CD14-positive monocyte (primary cell): ENCODE measurements at regions not wholly inside any gene's neighbourhood (a gene's known extent, or its start where the extent isn't known, plus 50 kb on each side); places are given as distances from the start of the nearest gene placed in this dataset.

Source experiments
- DNase-seq, 3 donors: peaks; one replicate each; pipeline ENCODE4 v3.0.0-alpha.2; 2011 to 2022
- H2AFZ ChIP-seq: 2 replicates; pipeline ENCODE4 v1.6.0; 2012; ENCODE audit warnings: mild to moderate bottlenecking, low read depth, low read length, inconsistent platforms; ENCODE audit not compliant: insufficient read depth, poor library complexity, severe bottlenecking
- H3K27ac ChIP-seq, 2 donors: 1 replicate in 1 of 2; 2 replicates in 1 of 2; pipeline ENCODE4 v1.5.1; 2012 to 2013; ENCODE audit warnings: low read length in 2 of 2, control low read depth in 1 of 2, inconsistent platforms in 1 of 2, low read depth in 1 of 2, mild to moderate bottlenecking in 1 of 2
- H3K27me3 ChIP-seq, 2 donors: one replicate each; pipeline versions ENCODE4 v1.6.0 to v1.6.1; 2011 to 2013; ENCODE audit warnings: low read length in 2 of 2; ENCODE audit not compliant: control insufficient read depth in 2 of 2, insufficient read depth in 2 of 2
- H3K36me3 ChIP-seq, 2 donors: replicated peaks in 1 of 2; 1 replicate in 1 of 2; 2 replicates in 1 of 2; pipeline versions ENCODE4 v1.5.1 to v1.6.1; 2012 to 2013; ENCODE audit warnings: low read length in 2 of 2, control low read depth in 1 of 2, inconsistent platforms in 1 of 2, mild to moderate bottlenecking in 1 of 2; ENCODE audit not compliant: insufficient read depth in 2 of 2, control insufficient read depth in 1 of 2
- H3K4me1 ChIP-seq, 2 donors: 1 replicate in 1 of 2; 2 replicates in 1 of 2; pipeline versions ENCODE4 v1.5.1 to v1.6.1; 2012 to 2013; ENCODE audit warnings: low read length in 2 of 2, control low read depth in 1 of 2, inconsistent platforms in 1 of 2, mild to moderate bottlenecking in 1 of 2, moderate library complexity in 1 of 2; ENCODE audit not compliant: insufficient read depth in 2 of 2, control insufficient read depth in 1 of 2
- H3K4me2 ChIP-seq: replicated peaks from 2 replicates; pipeline ENCODE3; 2012; ENCODE audit warnings: low read length, moderate library complexity, mild to moderate bottlenecking; ENCODE audit not compliant: poor library complexity, severe bottlenecking; ENCODE audit errors: extremely low read depth
- H3K4me3 ChIP-seq, 3 experiments: fragments of 200-600 bp in 1 of 3; sonication (generic) in 1 of 3; replicated peaks in 1 of 3; 1 replicate in 2 of 3; 2 replicates in 1 of 3; pipeline ENCODE4 v1.5.1; 2011 to 2013; ENCODE audit warnings: low read length in 3 of 3, mild to moderate bottlenecking in 3 of 3, control low read depth in 2 of 3, low read depth in 2 of 3, inconsistent platforms in 1 of 3, moderate library complexity in 1 of 3
- H3K79me2 ChIP-seq: 2 replicates; pipeline ENCODE4 v1.6.0; 2012; ENCODE audit warnings: mild to moderate bottlenecking, control low read depth, inconsistent platforms, low read length, moderate library complexity; ENCODE audit not compliant: insufficient read depth
- H3K9ac ChIP-seq: 2 replicates; pipeline ENCODE4 v1.6.0; 2017; ENCODE audit warnings: low read length, mild to moderate bottlenecking; ENCODE audit not compliant: insufficient read depth, poor library complexity, severe bottlenecking
- H3K9me3 ChIP-seq, 2 donors: replicated peaks in 1 of 2; 1 replicate in 1 of 2; 2 replicates in 1 of 2; pipeline versions ENCODE4 v1.5.1 to v1.6.1; 2012 to 2013; ENCODE audit warnings: low read length in 2 of 2, control low read depth in 1 of 2; ENCODE audit not compliant: control insufficient read depth in 1 of 2, insufficient read depth in 1 of 2
- H4K20me1 ChIP-seq: 2 replicates; pipeline ENCODE4 v1.6.0; 2012; ENCODE audit warnings: mild to moderate bottlenecking, low read length, control low read depth, moderate library complexity; ENCODE audit not compliant: insufficient read depth
- H3K27ac Mint-ChIP-seq, 7 donors: one replicate each; pipeline ENCODE4 v1.8.0; 2020; ENCODE audit warnings: mild to moderate bottlenecking in 7 of 7, mixed read lengths in 7 of 7, moderate library complexity in 6 of 7, inconsistent platforms in 2 of 7
- H3K27me3 Mint-ChIP-seq, 3 donors: one replicate each; pipeline ENCODE4 v1.8.0; 2021 to 2022; ENCODE audit warnings: low read depth in 3 of 3, mild to moderate bottlenecking in 3 of 3, mixed read lengths in 3 of 3, moderate library complexity in 3 of 3, inconsistent platforms in 1 of 3
- H3K36me3 Mint-ChIP-seq, 2 donors: one replicate each; pipeline ENCODE4 v1.8.0; 2020; ENCODE audit warnings: mixed read lengths in 2 of 2, inconsistent platforms in 1 of 2, mild to moderate bottlenecking in 1 of 2
- H3K4me1 Mint-ChIP-seq: one replicate; pipeline ENCODE4 v1.8.0; 2020; ENCODE audit warnings: mild to moderate bottlenecking, mixed read lengths
- H3K4me3 Mint-ChIP-seq, 2 donors: one replicate each; pipeline ENCODE4 v1.8.0; 2020; ENCODE audit warnings: mild to moderate bottlenecking in 2 of 2, mixed read lengths in 2 of 2, moderate library complexity in 1 of 2
- H3K9me3 Mint-ChIP-seq, 7 donors: one replicate each; pipeline ENCODE4 v1.8.0; 2020 to 2022; ENCODE audit warnings: mixed read lengths in 7 of 7, mild to moderate bottlenecking in 6 of 7, moderate library complexity in 6 of 7, inconsistent platforms in 2 of 7
- WGBS: methylation state at CpG from one replicate; pipeline ENCODE4 v1.1.5; 2013; ENCODE audit warnings: missing lambda C conversion rate; ENCODE audit not compliant: insufficient coverage; 5-methylcytosine and 5-hydroxymethylcytosine counted together
- intact Hi-C, 2 donors: fragments of 100-400 bp; cut with micrococcal nuclease; formaldehyde crosslinking; loops; one replicate each; pipeline versions ENCODE4 v1.15.0 to v1.15.1; 2023
- TF ChIP-seq, protein P1 (sequence below): fragments of 200-600 bp; IDR thresholded peaks from one replicate; pipeline ENCODE4 v1.8.0; 2022; ENCODE audit warnings: antibody characterized with exemption, mild to moderate bottlenecking

DNA sequence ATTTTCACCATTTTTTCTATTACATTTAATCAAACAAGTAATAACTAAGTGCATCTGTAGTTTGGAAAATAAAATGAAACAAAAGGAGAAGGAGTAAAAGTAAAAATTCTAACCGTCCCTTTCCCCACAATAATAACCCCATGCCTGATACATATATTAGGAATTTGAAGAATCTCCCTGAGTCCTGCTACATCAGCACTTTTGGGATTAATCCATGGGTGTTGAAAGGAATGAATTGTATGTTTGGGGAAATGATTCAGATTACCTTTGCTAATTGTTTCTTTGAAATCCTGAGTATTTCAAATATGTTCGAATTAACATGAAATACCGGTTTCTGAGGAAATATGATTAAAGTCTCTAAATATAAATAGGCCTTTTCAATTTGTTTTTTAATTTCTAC is 648.0 kb downstream of the CDY2B start:
- Histone ChIP-seq H3K79me2 (no peaks in the 10 kb centered on the region), H2AFZ (no peak overlapping the region), H3K9ac (no peak overlapping the region), H3K4me3 (no peak overlapping the region), H3K4me1 (no peaks in the 10 kb centered on the region), H3K9me3 (no peaks in the 10 kb centered on the region), H3K4me2 (no peak overlapping the region), H4K20me1 (no peaks in the 10 kb centered on the region), H3K36me3 (no peaks in the 10 kb centered on the region), H3K27me3 (no peaks in the 10 kb centered on the region), H3K27ac (no peak overlapping the region)
- no peaks in the 10 kb centered on the region for H3K27me3 Mint-ChIP-seq
- intact Hi-C loops = no loop called here
- H3K36me3 Mint-ChIP-seq = no peaks in the 10 kb centered on the region
- TF ChIP-seq, protein P1, sequence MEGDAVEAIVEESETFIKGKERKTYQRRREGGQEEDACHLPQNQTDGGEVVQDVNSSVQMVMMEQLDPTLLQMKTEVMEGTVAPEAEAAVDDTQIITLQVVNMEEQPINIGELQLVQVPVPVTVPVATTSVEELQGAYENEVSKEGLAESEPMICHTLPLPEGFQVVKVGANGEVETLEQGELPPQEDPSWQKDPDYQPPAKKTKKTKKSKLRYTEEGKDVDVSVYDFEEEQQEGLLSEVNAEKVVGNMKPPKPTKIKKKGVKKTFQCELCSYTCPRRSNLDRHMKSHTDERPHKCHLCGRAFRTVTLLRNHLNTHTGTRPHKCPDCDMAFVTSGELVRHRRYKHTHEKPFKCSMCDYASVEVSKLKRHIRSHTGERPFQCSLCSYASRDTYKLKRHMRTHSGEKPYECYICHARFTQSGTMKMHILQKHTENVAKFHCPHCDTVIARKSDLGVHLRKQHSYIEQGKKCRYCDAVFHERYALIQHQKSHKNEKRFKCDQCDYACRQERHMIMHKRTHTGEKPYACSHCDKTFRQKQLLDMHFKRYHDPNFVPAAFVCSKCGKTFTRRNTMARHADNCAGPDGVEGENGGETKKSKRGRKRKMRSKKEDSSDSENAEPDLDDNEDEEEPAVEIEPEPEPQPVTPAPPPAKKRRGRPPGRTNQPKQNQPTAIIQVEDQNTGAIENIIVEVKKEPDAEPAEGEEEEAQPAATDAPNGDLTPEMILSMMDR = no peak
- DNase-seq = no peak
- no CpG with 5 or more reads among the region's 3 CpGs for WGBS
- H3K9me3 Mint-ChIP-seq = peaks cover 0 to 4% (median 0%) of the 10 kb centered on the region in 7 donors
- no peaks in the 10 kb centered on the region for H3K4me1 Mint-ChIP-seq
- no peak overlapping the region for H3K4me3 Mint-ChIP-seq
- H3K27ac Mint-ChIP-seq = no peak overlapping the region

DNA sequence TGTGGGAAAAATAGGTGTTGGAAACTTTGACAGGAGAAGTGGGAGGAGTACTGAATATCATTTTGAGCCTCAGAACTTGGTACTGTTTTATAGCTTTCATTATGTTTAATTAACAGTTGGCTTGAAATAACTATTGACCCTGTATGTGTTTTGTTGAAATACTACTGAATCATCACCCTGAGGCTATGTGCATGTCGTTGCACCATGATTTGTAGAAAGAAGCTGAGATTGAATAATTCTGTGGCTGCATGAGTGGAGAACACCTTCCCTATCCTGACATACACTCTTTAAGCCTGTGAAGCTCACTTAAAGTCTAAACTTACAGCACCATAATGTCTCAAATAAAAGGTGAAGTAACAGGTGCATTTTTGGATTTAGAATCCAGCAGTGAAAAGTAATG is 656.5 kb downstream of the CDY2B start:
- H3K36me3 Mint-ChIP-seq = no peaks in the 10 kb centered on the region
- DNase-seq = no peak
- no peaks in the 10 kb centered on the region for H3K36me3 ChIP-seq
- no peak overlapping the region for H2AFZ ChIP-seq
- intact Hi-C loops = no loop called here
- H3K4me2 ChIP-seq = no peak overlapping the region
- H3K79me2 ChIP-seq = no peaks in the 10 kb centered on the region
- no peaks in the 10 kb centered on the region for H3K9me3 Mint-ChIP-seq
- H3K27me3 ChIP-seq = no peaks in the 10 kb centered on the region
- H3K4me1 ChIP-seq = no peaks in the 10 kb centered on the region
- TF ChIP-seq, protein P1 = no peak
- no peaks in the 10 kb centered on the region for H4K20me1 ChIP-seq
- no peak overlapping the region for H3K27ac ChIP-seq
- no peak overlapping the region for H3K9ac ChIP-seq
- no peak overlapping the region for H3K4me3 ChIP-seq
- H3K9me3 ChIP-seq = no peaks in the 10 kb centered on the region
- no peaks in the 10 kb centered on the region for H3K4me1 Mint-ChIP-seq
- WGBS = no CpG with 5 or more reads among the region's 1 CpG
- H3K27ac Mint-ChIP-seq = no peak overlapping the region
- H3K4me3 Mint-ChIP-seq = no peak overlapping the region
- no peaks in the 10 kb centered on the region for H3K27me3 Mint-ChIP-seq
